Adrenal gland (tissue), 5 donors: ENCODE measurements at regions not wholly inside any gene's neighbourhood (a gene's known extent, or its start where the extent isn't known, plus 50 kb on each side); places are given as distances from the start of the nearest gene placed in this dataset.

Source experiments
- POLR2A ChIP-seq, 2 donors: fragments of 450-650 bp; IDR thresholded peaks; one replicate each; pipeline ENCODE4 v1.6.1; 2017; ENCODE audit warnings: antibody characterized with exemption in 2 of 2, mild to moderate bottlenecking in 2 of 2, moderate library complexity in 1 of 2
- TF ChIP-seq, protein P1 (sequence below), 6 experiments: fragments of 450-650 bp in 4 of 6; fragments of 200-600 bp in 2 of 6; sonication (generic) in 1 of 6; IDR thresholded peaks; 1 replicate in 5 of 6; 2 replicates in 1 of 6; pipeline versions ENCODE4 v1.5.1 to v1.8.0; 2016 to 2021; ENCODE audit warnings: antibody characterized with exemption in 6 of 6, mild to moderate bottlenecking in 2 of 6, moderate library complexity in 1 of 6
- donor health status: DM: no; HTN: no; CAD: no.

DNA sequence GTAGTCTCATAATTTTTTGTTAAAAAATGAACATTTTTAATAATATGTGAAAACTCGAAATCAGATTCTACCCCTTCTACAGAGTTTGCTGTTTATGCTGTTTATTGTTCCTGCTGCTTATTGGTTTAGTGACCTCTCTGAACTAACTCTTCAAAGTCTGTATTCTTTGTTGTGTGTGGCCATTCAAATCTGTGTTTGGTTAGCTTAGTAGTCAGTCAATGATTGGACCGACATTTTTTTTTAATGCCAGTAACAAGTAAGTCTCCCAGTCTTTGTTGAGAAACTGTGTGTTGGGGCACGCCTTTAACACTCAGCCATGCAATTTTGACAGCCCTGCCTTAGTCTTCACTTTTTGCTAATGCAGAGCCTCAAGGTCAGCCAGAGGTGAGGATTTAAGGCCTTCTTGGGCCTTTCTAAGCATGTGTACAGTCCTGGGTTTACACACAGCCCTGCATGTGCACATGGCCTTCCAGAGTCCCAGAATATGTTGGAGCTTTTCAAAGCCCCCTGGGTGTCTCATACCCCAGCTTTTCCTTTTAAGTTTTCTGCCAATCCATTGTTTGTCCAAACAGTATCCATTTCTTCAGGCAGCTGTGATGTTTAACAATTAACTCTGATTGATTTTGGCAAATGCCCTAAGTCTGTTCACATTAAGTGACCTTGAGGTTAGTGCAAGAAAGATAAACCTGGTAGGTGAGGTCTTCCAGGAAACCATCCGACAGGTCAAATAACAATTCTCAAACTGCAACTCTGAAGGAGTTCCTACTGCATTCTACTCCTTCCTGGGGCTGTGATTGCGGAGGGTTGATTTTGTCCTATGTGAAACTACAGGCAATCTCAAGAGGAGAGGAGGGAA, 389.3 kb downstream of the PMP22 start:
- TF ChIP-seq, protein P1, sequence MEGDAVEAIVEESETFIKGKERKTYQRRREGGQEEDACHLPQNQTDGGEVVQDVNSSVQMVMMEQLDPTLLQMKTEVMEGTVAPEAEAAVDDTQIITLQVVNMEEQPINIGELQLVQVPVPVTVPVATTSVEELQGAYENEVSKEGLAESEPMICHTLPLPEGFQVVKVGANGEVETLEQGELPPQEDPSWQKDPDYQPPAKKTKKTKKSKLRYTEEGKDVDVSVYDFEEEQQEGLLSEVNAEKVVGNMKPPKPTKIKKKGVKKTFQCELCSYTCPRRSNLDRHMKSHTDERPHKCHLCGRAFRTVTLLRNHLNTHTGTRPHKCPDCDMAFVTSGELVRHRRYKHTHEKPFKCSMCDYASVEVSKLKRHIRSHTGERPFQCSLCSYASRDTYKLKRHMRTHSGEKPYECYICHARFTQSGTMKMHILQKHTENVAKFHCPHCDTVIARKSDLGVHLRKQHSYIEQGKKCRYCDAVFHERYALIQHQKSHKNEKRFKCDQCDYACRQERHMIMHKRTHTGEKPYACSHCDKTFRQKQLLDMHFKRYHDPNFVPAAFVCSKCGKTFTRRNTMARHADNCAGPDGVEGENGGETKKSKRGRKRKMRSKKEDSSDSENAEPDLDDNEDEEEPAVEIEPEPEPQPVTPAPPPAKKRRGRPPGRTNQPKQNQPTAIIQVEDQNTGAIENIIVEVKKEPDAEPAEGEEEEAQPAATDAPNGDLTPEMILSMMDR (IDR thresholded peaks at IDR 0.05) = no peak
- no peak for TF ChIP-seq POLR2A (IDR thresholded peaks at IDR 0.05)
